OCI-LY1 (cell line): ENCODE measurements at regions not wholly inside any gene's neighbourhood (a gene's known extent, or its start where the extent isn't known, plus 50 kb on each side); places are given as distances from the start of the nearest gene placed in this dataset.

ENCODE experiments used
- H2AFZ ChIP-seq: fragments of 200-600 bp; sonication (generic), shearing (Covaris generic); 2 replicates; pipeline ENCODE4 v1.6.0; 2014; ENCODE audit warnings: antibody characterized with exemption, mild to moderate bottlenecking, low read length
- H3F3A ChIP-seq: fragments of 200-600 bp; sonication (generic), shearing (Covaris generic); 2 replicates; pipeline ENCODE4 v1.6.0; 2014; ENCODE audit warnings: mild to moderate bottlenecking, antibody characterized with exemption, low read length, moderate library complexity; ENCODE audit not compliant: insufficient read depth
- H3K27ac ChIP-seq: fragments of 200-600 bp; sonication (generic); 2 replicates; pipeline ENCODE4 v1.5.1; 2014; ENCODE audit warnings: low read length, mixed run types, mild to moderate bottlenecking, low read depth; ENCODE audit not compliant: poor library complexity, severe bottlenecking
- H3K27me3 ChIP-seq: fragments of 200-600 bp; sonication (generic); 2 replicates; pipeline ENCODE4 v1.6.0; 2014; ENCODE audit warnings: antibody characterized with exemption, mild to moderate bottlenecking, low read length, moderate library complexity; ENCODE audit not compliant: insufficient read depth
- H3K36me3 ChIP-seq: fragments of 200-600 bp; sonication (generic); 2 replicates; pipeline ENCODE4 v1.6.1; 2014; ENCODE audit warnings: mild to moderate bottlenecking, antibody characterized with exemption, low read length, moderate library complexity, mixed read lengths; ENCODE audit not compliant: insufficient read depth
- H3K4me1 ChIP-seq: fragments of 200-600 bp; sonication (generic); 2 replicates; pipeline ENCODE4 v1.5.1; 2014; ENCODE audit warnings: mild to moderate bottlenecking, low read length, moderate library complexity; ENCODE audit not compliant: insufficient read depth, severe bottlenecking
- H3K4me2 ChIP-seq: fragments of 200-600 bp; sonication (generic), shearing (Covaris generic); 2 replicates; pipeline ENCODE4 v1.6.1; 2014; ENCODE audit warnings: low read length
- H3K4me3 ChIP-seq: fragments of 200-600 bp; sonication (generic); 2 replicates; pipeline ENCODE4 v1.5.1; 2014; ENCODE audit warnings: low read length, low read depth, mild to moderate bottlenecking, mixed read lengths; ENCODE audit not compliant: poor library complexity, severe bottlenecking
- H3K79me2 ChIP-seq: fragments of 200-600 bp; shearing (Covaris generic); 2 replicates; pipeline ENCODE4 v1.6.1; 2016; ENCODE audit warnings: mixed run types, low read length, mixed read lengths; ENCODE audit not compliant: insufficient read depth
- H3K9ac ChIP-seq: fragments of 200-600 bp; sonication (generic), shearing (Covaris generic); 2 replicates; pipeline ENCODE4 v1.6.1; 2014; ENCODE audit warnings: mild to moderate bottlenecking, low read length, mixed read lengths
- H3K9me2 ChIP-seq: fragments of 200-600 bp; sonication (generic), shearing (Covaris generic); 2 replicates; pipeline ENCODE4 v1.6.1; 2014; ENCODE audit warnings: low read depth, mild to moderate bottlenecking, low read length, mixed read lengths
- H3K9me3 ChIP-seq: fragments of 200-600 bp; shearing (Covaris generic); 2 replicates; pipeline ENCODE4 v1.6.1; 2014; ENCODE audit warnings: low read length, mixed read lengths
- H4K20me1 ChIP-seq: fragments of 200-600 bp; sonication (generic), shearing (Covaris generic); 2 replicates; pipeline ENCODE4 v1.6.0; 2016; ENCODE audit warnings: mild to moderate bottlenecking, low read length; ENCODE audit not compliant: insufficient read depth
- CTCF ChIP-seq: fragments of 200-600 bp; sonication (generic), shearing (Covaris generic); IDR thresholded peaks from 2 replicates; pipeline ENCODE4 v1.5.1; 2017; ENCODE audit warnings: mild to moderate bottlenecking, antibody characterized with exemption, low read length, moderate library complexity, mixed read lengths
- EZH2 ChIP-seq: fragments of 200-600 bp; sonication (generic), shearing (Covaris generic); IDR thresholded peaks from 2 replicates; pipeline ENCODE4 v1.8.0; 2017; ENCODE audit warnings: borderline replicate concordance, mixed run types, mild to moderate bottlenecking, antibody characterized with exemption, low read length, moderate library complexity, mixed read lengths

GRCh38 chr21:32096411-32096810 lies 182.4 kb downstream of the MIS18A start:
- Histone ChIP-seq H3K9ac (no peak overlapping the region), H3K27me3 (no peaks in the 10 kb centered on the region), H3K27ac (no peak overlapping the region), H3K79me2 (no peaks in the 10 kb centered on the region), H2AFZ (no peak overlapping the region), H4K20me1 (no peaks in the 10 kb centered on the region), H3K36me3 (no peaks in the 10 kb centered on the region), H3K4me3 (no peak overlapping the region), H3K4me2 (no peak overlapping the region), H3F3A (no peaks in the 10 kb centered on the region), H3K9me2 (no peaks in the 10 kb centered on the region), H3K9me3 (no peaks in the 10 kb centered on the region), H3K4me1 (no peaks in the 10 kb centered on the region)
- TF ChIP-seq CTCF (peak; percentile 39; the same call in 1 of the 2 replicates), EZH2 (no peak)

DNA sequence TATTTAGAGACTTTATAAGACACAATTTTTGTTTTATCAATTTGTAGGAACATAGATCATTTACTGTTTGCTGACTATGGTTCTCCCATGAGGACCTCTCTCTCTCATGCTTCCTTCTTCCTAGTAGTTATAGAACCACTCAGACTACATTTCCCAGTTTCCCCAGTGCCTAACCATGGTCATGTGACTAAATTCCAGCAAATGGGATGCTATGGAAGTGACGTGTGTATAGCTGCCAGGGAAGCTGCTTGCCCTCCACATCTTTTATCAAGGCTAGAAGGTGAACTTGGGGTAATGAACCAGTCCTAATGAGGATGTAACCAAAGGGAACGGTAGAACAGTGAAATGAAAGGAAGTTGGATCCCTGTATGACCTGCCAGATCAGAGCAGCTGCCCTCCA lies 184.0 kb downstream of the MIS18A start:
- Histone ChIP-seq H3K9me2 (no peaks in the 10 kb centered on the region), H3K4me1 (no peaks in the 10 kb centered on the region), H3K27me3 (no peaks in the 10 kb centered on the region), H3K9ac (no peak overlapping the region), H3K27ac (no peak overlapping the region), H3F3A (no peaks in the 10 kb centered on the region), H3K79me2 (no peaks in the 10 kb centered on the region), H4K20me1 (no peaks in the 10 kb centered on the region), H3K36me3 (no peaks in the 10 kb centered on the region), H3K4me3 (no peak overlapping the region), H3K4me2 (no peak overlapping the region), H2AFZ (no peak overlapping the region), H3K9me3 (no peaks in the 10 kb centered on the region)
- TF ChIP-seq EZH2 = no peak
- TF ChIP-seq CTCF = no peak

DNA sequence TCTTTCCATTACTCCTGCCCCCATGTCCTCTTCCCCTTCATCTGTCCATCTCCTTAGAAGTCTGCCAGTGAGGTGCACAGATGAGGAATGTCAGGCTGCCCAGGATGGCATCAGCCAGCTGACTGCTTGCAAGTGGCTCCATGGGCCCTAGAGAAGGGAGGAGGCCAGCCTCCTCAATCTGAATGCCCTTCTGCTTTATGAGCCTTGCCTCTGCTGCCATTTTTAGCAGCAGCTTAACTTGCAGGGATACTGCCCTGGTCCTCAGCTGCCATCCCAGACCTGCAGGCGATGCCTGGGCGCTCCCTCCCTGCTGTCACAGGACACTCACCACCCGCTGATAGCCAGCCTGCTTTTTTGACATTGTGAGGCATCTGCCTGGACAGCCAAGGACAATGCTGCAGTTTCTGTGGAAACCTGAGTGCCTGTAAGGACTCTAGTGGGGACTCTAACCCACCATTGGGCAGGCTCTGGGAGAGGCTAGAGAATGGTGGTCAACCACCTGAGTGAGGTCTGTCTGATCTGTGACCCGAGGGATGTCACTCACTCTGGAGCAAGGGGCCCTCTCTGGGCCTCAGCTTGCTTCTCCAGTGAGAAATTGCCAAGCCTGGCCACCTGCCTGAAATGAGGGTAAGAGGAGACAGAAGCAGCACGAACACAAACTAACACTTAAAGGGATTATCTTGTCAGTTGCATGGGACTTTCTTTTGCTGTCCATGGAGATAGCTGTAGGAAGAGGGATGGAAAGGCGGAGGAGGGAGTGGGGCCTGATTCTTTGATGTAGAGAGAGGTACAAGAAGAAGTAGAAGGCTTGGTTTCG lies 185.0 kb downstream of the MIS18A start:
- no peak for TF ChIP-seq EZH2
- no peak for TF ChIP-seq CTCF
- Histone ChIP-seq H3K36me3 (no peaks in the 10 kb centered on the region), H3K27me3 (no peaks in the 10 kb centered on the region), H3K9ac (no peak overlapping the region), H3F3A (no peaks in the 10 kb centered on the region), H3K27ac (no peak overlapping the region), H3K4me2 (no peak overlapping the region), H3K4me1 (no peaks in the 10 kb centered on the region), H2AFZ (no peak overlapping the region), H3K9me3 (no peaks in the 10 kb centered on the region), H3K9me2 (no peaks in the 10 kb centered on the region), H3K79me2 (no peaks in the 10 kb centered on the region), H3K4me3 (no peak overlapping the region), H4K20me1 (no peaks in the 10 kb centered on the region)
